Activated T-helper 1 cell treated with anti-CD3 and anti-CD28 coated beads, Interleukin-2, amount 50 U/mL, for 16 hours (primary cell): ENCODE measurements at regions not wholly inside any gene's neighbourhood (a gene's known extent, or its start where the extent isn't known, plus 50 kb on each side); places are given as distances from the start of the nearest gene placed in this dataset.

Experiments used
- DNase-seq, 2 donors: peaks; one replicate each; pipeline ENCODE4 v3.0.0-alpha.2; 2020; ENCODE audit warnings: low read depth in 1 of 2, low spot score in 1 of 2

- no peak for DNase-seq
These were observed 889.3 kb upstream of the CELF4 start for GRCh38 chr18:38454764-38455469.

- DNase-seq, result no peak
These were observed 888.3 kb upstream of the CELF4 start for GRCh38 chr18:38453880-38454279.

GRCh38 chr18:38450876-38451275 lies 885.3 kb upstream of the CELF4 start:
- DNase-seq, result no peak

DNA sequence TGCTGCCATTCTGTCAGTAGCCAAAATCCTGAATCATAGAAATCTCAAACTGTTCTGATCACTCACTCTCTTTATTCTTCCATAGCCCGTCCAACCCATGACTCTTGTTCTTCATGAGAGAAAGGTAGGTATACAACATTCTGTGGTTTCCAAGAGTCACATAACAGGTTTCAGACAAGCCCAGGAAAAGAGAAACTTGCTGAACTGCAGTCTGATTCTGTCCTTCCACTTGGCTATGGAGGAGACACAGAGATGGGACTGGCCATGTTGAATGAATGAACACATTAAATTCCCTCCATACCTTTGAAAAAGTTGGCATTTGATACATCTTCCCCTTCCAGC lies 880.2 kb upstream of the CELF4 start:
- no peak for DNase-seq

GRCh38 chr18:38444971-38445803 lies 879.6 kb upstream of the CELF4 start:
- no peak for DNase-seq

GRCh38 chr18:38427736-38428135 lies 862.1 kb upstream of the CELF4 start:
- DNase-seq, result no peak

- no peak for DNase-seq
These were observed 861.6 kb upstream of the CELF4 start for GRCh38 chr18:38427234-38427633.

- no peak for DNase-seq
These were observed 856.4 kb upstream of the CELF4 start for GRCh38 chr18:38421872-38422615.

DNA sequence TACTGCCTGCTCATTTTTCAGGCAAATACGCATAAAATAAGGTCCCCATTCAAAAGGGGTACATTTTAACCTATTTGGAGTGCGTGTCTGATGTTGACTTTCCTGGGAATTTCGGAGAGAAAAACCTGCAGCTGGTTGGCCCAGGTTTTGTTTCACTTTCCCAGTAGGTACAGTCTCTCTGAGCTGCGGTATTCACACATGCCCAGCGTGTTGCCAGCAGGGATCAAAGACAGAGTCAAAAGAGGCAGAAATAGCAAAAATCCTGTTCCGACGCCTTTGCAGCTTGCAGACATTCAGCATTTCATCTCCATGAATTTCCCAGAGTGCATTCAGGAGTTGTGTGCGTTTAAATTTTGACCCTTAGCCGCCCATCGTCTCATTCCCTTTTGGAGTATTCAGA lies 855.4 kb upstream of the CELF4 start:
- DNase-seq, result no peak

DNA sequence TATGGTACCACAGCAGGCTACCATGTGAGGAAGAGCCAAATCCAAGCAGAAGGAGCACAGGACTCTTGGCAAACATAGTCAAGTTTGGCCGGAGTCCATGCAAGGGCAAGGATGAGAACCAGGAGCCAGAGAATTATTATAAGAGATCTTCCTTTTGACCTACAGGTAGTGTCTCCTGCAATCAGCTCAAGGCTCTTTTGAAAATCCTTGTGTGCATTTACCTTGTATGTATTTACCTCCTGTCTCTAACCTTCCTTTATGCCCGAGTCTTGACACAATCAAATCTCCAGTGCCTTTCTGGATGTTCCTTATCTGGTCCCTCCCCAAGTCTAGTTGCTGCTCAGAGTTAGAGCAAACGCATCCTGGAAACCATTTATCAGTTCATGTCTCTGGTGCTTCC lies 855.0 kb upstream of the CELF4 start:
- DNase-seq, result no peak

- DNase-seq, result no peak
These were observed 850.2 kb upstream of the CELF4 start for GRCh38 chr18:38415811-38416210.

DNA sequence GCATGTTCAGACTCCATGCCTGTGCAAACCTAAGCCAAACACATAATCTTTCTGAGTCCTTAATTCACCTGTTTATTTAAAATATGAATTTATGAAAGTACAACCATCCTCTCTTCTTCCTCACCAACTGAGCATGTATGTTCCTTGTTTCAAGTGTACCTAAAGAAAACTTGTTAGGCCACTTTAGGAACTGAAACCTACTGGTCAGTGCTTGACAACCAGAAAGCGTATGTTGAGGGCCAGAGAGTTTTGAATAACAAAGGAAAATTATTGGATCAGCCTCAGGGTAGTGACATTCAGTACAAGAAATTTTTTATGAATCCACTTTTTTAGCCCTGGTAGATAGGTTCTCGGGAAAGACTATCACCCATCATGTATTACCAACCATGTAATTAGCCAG lies 847.6 kb upstream of the CELF4 start:
- no peak for DNase-seq

DNA sequence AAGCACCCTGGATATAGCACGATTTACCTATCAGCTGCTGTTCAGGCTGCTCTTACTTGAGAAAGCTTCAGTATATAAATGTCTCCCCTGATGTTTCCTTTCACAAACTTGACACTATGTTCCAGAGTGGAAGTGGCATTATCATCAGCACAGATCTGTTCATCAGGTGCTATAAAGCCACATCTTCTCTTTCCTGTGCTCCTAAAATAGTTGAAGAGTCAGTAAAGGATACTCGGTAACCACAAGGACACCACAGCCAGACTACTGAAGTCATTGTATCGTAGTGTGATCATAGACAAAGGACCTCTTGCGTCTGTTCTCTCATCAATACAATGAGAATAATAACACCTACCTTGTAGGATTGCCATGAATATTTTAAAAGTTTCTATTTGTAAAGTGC lies 841.0 kb upstream of the CELF4 start:
- no peak for DNase-seq

- no peak for DNase-seq
These were observed 836.9 kb upstream of the CELF4 start for GRCh38 chr18:38402509-38402908.

DNA sequence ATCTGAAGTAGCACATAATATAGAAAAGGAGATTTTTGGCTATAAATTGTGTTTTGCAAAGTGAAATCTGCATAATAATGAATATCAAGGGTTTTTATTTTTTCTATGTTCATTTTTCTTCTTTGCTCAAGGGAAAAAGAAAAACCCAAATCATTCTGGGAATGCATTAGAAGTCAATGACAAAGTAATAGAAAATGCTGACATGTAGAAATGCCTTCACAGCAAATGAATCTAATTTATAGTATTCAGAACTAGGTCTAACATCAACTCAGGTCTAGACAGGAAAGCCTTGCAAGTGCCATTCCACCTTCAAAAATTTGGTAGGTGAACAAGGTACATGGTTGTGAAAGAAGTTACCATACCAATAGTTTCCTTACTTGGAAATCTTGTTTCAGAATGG lies 831.5 kb upstream of the CELF4 start:
- DNase-seq, result no peak

DNA sequence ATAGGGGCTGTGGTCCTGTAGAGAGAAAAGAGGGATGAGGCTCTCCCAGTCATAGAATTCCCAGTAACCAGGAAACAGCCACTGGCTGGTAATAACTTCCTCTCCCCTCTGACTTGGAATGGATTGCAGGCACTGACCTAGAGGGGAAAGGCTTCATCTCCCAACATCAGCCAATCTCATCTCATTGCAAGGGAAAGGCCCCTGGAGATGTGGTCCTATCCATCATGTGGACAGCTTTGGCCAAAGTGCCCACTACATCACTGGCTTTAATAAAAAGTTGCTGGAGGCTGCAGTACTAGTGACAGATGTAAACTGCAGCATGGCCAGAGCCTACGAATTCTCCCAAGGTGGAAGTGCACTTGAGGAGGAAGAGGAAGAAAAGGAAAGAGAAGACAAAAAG lies 820.5 kb upstream of the CELF4 start:
- DNase-seq, result no peak

GRCh38 chr18:38369772-38370690 lies 804.4 kb upstream of the CELF4 start:
- no peak for DNase-seq

DNA sequence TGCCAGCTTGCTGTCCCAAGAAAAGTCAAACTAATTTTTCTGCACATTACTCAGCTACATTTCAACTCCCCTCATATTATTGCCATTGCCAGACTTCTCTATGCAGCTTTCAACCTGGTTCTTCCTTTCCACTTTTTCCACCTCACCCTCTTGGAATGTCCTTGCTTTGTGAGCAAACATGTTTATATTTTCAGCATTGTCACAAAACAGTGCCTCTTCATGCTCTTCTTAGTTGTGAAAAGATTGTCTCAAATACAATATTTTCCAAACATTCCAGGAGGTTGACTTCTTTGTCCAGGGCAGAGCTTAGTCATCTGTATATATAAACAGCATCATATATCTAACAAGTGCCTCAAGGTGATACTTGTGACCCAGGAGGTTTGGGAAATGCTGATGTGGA lies 803.3 kb upstream of the CELF4 start:
- no peak for DNase-seq

GRCh38 chr18:38368246-38368645 lies 802.6 kb upstream of the CELF4 start:
- DNase-seq, result no peak

DNA sequence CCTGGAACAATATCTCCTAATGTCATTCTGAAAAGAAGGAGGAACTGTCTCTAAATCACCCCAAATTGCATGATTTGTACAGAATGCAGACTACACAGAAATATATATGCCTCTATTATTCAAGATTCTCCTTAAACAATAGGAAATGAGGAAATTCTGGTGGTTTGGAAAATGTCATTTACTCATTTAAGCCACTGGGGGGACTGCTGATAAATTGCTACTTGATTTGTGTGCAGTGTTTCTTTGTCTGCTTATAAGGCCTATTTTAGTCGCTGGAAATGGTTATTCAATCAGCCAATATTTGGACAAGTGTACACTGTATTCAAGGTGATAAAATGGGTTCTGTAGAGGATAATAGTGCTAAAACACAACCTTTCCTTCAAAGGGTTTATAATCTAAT lies 801.9 kb upstream of the CELF4 start:
- DNase-seq, result no peak

DNA sequence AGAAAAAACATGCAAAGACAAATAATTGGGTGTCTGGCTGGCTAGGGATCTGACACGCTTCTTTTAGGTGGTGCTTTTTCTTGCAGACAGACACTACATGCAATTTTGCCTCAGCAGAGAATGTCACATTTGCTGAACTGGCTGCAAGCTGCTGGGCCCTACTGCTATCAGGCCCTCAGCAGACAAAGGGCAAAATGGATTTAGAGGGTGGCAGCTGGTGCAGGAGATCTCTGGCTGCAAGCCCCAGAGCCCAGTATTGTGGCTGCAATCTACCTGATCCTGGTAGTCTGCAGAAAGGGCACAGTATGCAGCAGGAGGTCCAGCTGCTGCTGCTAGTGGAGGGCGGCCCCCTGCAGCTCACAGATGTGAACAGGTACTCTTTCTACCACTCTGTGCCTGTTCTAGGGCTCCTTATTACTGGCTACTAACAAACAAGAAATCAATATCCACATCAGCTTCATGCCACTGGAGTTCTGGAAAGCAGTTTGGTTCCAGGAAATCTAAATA lies 796.7 kb upstream of the CELF4 start:
- DNase-seq, result no peak
